HG02678 (cell line): ENCODE measurements at regions not wholly inside any gene's neighbourhood (a gene's known extent, or its start where the extent isn't known, plus 50 kb on each side); places are given as distances from the start of the nearest gene placed in this dataset.
A peak's percentile ranks its signal among the peaks of the same experiment; 100 is the strongest.

Experiments used
- ATAC-seq: cut with Tn5 transposase; IDR thresholded peaks from one replicate; pipeline ENCODE4 v1.9.1; 2021; ENCODE audit warnings: mild to moderate bottlenecking, moderate library complexity; ENCODE audit not compliant: unreplicated experiment

DNA sequence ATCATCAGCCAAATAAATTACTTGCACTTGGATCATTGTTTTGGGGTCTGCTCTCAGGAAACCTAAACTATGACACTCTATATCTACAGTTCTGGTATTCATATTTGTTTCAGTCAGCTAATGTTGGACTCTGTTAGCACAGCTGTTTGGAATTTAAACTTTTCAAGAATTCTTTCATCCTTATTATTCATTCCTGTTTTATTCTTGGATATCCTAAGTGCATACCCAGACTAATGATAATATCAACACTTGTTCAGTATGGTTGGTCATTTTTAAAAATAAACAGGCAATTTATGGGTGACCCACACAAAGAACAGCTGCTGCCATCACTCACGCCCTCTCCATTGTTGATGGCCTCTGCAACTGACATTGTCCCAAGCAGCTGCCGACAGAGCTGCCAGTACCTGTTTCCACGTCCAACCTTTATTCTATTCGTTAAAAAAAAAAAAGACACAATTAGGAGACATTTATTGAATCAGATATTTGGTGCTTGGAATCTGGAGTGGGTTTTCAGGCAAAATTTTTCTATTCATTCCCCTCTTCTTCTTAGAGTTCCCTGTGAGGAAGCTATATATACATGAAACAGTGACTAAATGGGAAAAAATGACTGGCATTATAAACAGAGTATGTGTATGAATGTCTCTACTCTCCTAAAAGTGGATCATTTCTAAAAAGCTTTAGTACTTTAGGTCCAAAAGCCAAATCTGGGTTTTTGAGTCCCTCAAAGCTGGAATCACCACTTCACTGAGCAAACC is 252.1 kb upstream of the NAV3 start:
- ATAC-seq, result no peak

DNA sequence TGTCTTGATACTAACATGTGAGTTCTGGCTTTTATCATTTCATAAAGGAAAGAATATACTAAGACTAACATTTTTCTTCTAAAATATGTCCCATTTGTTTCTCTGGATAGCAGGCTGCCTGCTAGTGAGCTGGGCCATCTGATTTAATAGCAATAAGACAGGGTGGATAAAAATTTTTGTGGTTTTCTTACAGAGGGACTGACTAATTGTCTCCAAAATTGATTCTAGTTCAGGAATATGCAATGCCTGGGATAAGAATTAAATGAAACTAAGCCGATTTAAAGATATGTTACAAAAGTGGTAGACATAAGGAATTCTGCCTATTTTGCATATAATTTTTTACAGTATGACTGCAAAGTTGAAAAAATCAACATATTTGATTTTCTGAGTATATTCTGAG is 252.9 kb upstream of the NAV3 start:
- ATAC-seq, result no peak

- ATAC-seq, result no peak
Measured at GRCh38 chr12:77575376-77575919, 255.2 kb upstream of the NAV3 start.

DNA sequence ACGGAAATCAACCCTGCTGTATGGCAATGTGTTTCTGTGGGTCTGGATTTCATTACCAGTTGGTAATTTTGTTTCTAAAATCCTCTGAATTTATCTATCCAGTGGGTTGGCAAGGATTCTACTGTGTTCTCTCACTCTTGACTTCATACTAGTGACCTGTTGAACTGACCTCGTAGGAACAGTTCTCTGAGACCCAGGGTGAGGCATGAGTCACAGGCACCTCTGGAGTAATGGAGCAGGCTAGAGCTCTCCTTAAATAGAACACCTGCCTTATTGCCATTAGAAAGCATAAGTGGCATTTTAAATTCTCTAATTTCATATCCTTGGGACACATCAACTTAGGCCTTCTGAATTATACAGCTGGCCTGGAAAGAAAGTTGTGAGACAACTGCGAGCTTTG is 258.3 kb upstream of the NAV3 start:
- no peak for ATAC-seq

DNA sequence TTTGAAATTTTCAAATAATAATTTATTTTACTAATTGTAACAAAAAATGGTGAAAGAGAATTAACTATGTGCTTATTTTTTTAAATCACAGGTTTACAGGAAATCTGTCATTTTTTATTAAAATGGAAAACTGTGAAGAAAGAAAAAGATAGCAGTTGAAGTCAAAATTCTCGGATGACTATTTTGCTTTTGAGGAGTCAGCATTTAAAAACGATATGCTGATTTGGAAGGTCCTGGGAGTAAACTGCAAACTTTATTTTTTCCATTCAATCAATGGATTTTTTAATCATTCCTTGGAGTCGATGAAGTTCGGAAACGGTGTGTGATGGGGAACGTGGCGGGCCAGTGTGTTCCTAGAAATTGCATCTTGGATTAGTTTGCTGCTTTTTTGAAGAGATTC is 258.9 kb upstream of the NAV3 start:
- no peak for ATAC-seq

- ATAC-seq, result no peak
Measured at GRCh38 chr12:77571127-77571526, 259.6 kb upstream of the NAV3 start.

DNA sequence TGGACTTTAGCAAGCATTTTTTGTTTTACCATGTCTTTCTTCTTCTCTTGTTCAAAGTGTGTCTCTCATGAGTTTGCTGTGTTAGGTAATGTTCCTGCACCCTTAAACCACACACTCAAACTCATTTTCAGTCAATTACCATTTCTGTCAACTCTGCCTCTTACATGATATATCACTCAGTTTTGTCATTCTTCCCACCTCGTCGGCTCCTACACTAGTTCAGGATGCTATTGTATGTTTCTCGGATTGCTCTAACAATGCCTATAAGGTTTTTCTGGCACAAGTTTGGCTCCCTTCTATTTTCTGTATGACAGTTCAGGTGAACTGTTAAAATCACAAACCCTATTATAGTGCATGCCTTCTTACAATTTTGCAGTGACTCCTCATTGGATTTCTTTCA is 260.8 kb upstream of the NAV3 start:
- no peak for ATAC-seq

- no peak for ATAC-seq
Measured at GRCh38 chr12:77560714-77561113, 270.0 kb upstream of the NAV3 start.

GRCh38 chr12:77559400-77560074 is 271.2 kb upstream of the NAV3 start:
- ATAC-seq, result no peak

DNA sequence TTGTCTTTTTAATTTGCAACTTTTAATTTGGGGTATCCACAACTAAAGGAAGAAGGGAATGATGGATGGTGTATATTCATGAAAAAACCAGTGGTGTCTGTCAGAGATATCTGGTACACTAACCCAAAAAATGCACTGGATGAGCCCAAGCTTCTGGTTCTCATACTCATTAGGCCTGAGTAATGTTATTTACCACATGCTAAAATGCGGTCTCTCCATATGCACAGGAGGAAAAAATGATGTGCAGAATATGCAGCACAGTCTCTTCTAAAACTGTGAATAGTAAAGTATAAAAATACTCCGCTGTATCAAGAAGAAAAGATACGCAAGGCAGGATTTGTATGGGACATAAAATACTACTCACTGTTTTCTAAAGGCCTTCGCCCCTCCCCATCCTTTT is 275.6 kb upstream of the NAV3 start:
- no peak for ATAC-seq

DNA sequence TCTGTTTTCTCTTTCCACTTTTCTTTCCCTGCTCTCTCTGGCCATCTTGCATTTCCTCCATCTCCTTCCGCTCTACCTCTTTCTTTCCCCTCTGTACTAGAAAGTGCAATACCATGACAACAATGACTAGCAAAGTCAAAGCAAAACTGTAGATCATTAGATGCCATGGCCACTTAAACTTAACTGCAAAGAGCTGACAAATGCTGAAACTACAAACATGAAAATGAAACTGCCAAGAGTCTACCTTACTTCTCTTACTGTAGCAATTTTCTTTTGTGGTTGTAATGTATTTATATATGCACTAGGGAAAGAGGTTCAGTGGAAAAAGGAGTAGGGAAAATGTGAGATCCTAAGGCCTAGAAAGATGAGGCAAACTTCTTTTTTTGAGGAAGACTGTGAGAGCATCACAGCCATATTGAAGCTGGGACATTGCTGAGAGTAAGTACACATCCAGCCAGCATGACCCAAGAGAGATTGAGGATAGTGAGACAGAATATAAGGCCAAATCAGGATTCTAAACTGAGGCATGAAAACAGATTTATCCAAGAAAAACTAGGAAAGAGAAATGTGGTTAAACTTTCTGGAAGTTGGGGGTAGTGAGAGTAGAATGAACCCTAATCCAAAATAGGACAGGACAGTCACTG is 276.6 kb upstream of the NAV3 start:
- peak; percentile 99 for ATAC-seq

DNA sequence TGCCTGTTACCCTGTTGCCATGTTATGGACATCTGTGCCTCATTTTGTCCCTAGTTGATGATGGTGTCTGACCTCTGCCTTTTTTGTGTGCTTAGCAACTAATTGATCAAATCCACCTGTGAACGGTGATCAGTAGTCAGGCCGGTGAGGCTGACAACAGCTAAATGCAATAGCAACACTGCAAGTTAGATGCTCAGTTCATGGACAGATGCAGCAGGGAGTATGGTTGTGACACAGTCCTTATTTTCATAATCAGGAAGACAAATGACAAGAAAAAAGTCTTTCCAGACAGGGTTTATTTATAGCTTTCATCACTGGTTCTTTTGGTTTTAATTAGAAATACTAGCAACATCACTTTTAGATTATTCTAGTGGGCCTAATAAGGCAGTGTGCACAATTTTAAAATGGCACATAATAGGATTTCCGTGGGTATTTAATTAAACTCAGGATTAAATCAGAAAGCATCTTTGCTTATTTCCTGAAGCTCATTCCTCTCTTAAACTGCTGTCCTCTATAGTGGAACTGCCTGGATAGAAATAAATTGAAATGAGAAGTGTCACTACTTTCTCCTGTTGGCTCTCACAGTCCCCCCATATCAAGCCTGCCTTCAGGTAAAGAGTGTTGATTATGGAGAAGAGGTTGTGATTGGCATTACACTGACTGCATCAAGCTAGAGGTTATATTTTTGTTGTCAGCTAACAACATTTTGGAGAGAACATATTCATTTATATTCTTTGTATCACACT is 281.1 kb upstream of the NAV3 start:
- ATAC-seq, result no peak

- no peak for ATAC-seq
Measured at GRCh38 chr12:77548797-77549196, 281.9 kb upstream of the NAV3 start.

GRCh38 chr12:77540097-77540496 is 290.6 kb upstream of the NAV3 start:
- ATAC-seq, result no peak

GRCh38 chr12:77537663-77538062 is 293.0 kb upstream of the NAV3 start:
- ATAC-seq, result no peak

- no peak for ATAC-seq
Measured at GRCh38 chr12:77535734-77536133, 295.0 kb upstream of the NAV3 start.

GRCh38 chr12:77531912-77532311 is 298.8 kb upstream of the NAV3 start:
- ATAC-seq, result no peak

DNA sequence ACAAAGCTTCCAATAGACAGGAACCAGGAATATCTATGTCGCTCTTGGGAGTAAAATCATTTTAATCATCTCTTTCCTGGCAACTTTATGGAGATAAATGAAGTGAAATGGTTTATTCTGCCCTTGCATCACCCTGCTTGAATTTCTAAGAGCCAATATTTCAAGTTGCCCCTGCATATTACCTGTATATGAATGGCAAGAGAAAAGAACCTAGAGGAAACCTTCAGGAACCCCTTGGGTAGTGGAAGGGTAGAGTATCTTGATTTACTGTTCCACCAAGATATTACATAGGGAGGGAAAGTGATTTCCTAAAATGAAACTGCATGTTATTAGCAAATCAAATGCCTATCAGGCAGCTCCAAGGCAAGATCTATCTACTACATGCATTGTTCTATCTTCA is 308.4 kb upstream of the NAV3 start:
- ATAC-seq, result no peak

DNA sequence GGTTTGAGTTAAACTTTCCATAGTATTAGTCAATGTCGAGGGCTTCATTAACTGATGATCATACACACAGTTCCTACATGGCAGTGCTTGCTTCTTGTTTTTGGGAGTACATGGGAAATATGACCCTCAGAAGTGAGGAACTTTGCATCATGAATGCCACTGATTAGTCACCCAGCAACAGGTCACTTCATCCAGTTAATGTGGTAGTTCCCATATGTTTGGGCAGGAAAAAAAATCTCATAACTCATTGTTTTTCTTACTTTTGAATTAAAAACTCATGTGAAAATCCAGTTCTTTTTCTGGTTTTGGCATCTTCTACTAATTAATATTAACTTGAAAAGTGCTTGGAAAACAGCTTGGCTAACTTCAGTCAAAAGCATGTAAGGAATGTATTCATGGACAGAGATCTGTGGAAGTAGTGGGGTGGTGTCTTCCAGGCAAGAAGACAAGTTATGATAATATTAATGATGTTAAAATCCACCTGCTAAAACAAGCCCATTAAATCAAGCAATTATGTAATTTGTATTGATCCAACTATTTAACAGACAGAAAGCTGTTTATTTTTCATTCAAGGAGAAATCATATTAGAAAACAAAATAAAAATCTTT is 309.1 kb upstream of the NAV3 start:
- no peak for ATAC-seq

- no peak for ATAC-seq
Measured at GRCh38 chr12:77514511-77514910, 316.2 kb upstream of the NAV3 start.

- no peak for ATAC-seq
Measured at GRCh38 chr12:77510985-77511384, 319.7 kb upstream of the NAV3 start.
